ENCODE measurements at regions not wholly inside any gene's neighbourhood (a gene's known extent, or its start where the extent isn't known, plus 50 kb on each side); places are given as distances from the start of the nearest gene placed in this dataset.

DNA sequence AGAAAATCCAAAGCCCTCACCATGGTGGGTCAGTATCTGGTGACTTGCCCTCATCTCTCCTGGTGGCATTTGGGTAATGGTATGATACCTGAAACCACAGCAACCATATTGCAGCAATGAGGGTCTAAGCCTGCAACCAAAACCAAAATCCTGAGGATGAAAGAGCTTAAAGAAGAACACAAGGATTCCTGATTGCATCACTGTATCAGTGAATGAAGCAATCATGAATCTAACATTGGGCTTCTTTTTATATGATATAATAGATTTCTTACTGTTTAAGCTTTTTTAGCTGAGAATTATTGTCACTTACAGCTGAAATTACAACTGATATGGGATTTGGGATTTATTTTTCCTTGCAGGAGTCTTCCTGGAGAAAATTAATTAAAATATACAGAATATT, 269.9 kb downstream of the MEF2C start:
- DNase-seq = no peak

DNA sequence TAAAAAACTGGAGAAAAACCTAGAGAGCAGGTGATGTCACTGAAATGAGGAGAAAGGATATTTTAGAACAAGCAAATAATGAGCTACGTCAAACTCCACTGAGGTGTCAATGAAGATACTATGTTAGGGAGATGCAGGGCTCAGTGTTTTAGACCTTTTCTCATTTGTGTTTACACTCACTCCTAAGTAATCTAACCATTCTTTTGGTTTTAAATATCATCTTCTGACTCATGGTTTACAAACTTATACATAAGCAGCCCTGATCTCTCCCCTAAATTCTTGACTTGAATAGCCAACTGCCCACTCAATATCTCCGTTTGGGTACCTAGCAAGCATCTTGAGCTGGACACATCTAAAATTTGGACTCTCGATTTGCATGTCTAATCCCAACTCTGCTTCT, 272.4 kb downstream of the MEF2C start:
- no peak for DNase-seq

DNA sequence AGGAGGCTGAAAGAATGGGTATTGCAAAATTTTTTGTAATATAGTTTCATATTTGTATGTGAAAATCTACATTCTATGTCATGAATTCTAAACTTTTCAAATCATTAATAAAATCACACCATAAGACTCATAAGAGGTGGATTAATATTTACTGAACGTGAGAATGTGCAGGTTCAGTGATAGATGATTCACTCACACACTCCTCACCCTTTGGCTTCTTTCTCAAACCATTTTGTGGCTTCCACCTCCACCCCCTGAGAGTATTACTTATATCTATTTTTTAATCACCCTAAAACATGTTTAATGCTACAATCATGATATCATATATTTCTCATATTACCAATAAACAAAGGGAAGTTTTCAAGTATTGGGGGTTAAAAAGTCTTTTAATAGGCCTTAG, 275.5 kb downstream of the MEF2C start:
- DNase-seq = no peak

DNA sequence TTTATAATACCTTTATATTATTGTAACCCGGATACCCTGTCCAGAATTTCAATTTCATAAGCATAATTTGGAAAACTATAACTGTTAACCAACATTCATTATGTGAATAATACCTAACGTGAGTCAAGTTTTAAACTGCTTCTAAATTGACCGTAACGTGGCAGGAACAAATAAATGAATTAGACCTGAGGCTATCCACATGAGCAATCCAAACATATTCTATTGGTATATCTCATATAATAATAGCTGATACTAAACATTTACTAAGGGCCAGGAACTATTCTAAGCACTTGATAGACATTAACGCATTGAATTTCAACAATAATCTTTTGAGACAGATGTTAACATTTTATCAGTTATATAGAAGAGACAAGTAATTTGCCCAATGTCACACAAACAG, 276.4 kb downstream of the MEF2C start:
- no peak for DNase-seq

DNA sequence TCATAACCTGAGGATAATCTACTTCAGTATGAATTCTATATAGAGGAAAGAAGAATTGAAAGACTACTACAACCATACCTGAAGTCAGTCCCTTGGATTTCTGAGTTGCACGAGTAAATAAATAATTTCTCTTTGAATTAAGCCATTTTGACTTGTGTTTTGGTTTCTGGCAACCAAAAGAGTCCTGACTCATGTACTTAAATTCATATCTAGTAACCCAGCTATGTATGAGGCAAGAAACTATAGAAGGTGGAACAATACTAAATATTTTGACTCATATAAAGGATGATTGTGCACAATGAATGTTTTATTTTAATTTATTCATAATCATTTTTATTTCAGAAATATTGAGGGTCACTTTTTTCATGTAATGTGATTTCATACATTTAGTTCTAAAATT, 276.8 kb downstream of the MEF2C start:
- no peak for DNase-seq

DNA sequence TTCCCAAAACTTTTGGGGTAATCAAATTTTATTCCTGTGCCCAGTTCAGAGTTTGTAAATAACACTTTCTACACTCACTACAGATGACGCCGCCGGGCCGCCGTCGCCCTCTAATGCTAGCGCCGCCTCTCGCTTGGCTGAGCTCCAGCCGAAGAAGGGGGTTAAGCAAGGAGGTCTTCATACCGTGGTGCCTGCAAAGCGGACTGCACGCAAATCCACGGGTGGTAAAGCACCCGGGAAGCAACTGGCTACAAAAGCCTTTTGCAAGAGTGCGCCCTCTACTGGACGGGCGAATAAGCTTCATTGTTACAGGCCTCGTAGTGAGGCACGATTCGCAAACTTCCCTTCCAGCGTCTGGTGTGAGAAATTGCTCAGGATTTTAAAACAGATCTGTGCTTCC, 280.4 kb downstream of the MEF2C start:
- peak; percentile 13 for DNase-seq

DNA sequence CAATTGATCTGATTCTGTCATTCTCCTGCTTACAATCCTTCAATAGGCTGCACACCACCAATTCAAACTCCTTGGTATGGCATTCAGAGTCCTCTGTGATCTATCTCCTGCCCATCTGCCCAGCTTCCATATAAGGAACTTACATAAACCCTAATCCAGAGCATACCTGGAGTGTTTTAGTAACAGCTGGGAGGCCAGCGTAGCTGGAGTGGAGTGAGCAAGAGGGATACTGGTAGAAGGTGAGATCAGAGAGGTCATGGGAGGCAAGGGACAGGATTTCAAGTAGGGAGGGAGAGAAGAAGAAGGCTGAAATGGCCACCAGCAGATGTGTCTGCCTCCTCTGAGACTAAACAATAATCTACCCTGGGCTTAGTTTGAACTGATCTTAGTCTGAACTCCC, 288.5 kb downstream of the MEF2C start:
- no peak for DNase-seq

DNA sequence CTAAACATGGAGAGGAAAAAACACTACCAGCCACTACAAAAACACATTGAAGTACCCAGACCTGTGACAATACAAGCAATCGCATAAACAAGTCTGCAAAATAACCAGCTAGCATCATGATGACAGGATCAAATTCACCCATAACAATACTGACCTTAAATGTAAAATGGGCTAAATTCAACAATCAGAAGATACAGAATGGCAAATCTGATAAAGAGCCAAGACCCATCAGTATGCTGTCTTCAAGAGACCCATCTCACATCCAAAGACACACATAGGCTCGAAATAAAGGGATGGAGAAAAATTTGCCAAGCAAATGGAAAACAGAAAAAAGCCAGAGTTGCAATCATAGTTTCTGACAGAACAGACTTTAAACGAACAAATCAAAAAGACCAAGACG, 294.4 kb downstream of the MEF2C start:
- DNase-seq = no peak

DNA sequence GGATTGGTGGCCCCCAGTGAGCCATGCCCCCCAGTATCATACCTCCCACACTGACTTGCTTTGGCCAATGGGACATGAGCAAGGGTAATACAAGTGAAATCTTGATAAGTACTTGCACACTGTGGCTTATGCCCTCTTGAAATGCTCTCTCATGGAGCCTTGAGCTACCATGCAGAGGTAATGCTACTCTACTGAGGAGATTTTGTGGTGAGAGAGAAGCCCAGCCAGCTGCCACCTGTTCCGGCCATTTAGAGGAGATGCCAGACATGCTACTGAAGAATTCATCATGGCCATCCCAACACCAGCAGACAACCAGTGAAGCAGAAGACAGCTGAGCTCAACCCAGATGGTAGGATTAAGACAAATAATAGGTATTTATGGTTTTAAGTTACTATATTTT, 299.5 kb downstream of the MEF2C start:
- DNase-seq = peak; percentile 18

DNA sequence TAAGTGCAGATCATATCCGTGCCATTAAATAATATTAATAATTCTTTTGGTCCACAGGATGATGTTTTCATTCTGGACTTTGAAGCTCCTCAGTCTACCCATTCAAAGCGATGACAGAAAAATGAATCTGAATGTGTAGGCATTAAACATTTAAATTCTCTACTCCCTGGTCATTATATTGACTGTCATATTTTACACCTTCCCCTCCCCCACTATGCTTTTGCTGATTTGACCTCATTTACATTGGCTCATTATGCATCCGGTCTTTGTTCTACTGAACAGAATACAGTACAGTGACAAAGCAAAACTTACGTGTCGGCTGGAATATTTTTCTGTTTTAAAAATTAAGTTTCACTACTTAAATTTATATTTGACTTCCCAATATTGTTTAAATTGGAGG, 289.7 kb upstream of the TMEM161B start:
- DNase-seq = no peak

DNA sequence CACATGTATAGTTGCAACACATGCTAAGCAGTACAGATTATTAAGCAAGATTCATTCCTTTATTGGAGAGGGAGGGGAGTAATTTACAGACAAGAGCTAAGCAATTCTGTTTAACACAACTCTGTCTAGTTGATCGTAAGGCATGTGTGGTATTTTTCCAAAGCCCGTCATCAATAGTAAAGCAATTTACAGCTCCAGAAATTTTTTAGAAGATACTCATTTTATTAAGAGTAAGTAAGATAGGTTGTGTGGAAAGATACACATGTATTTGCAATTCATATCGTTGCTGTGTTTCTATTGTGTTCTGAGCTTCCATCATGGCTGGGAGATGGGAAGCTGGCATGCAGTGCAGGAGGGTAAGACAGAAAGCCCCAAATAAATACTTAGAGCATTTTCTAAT, 289.2 kb upstream of the TMEM161B start:
- no peak for DNase-seq

DNA sequence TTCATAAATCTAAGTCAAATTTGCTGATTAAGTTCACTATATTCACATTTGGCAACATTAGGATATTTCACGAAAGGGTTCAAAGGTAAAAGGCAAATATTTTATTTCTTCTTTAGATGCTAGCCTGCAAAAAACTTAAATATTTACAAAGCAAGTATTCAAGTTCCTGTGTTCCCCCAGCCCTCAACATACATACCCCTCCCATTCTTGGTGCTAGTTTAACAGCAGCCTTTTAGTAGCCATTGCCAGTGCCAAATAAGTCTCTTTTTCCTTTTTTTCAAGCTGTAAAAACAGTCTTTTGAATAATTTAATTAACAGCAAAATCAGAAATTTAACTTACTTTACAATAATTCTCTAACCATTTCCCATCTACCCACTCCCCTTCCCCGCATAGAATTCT, 288.5 kb upstream of the TMEM161B start:
- no peak for DNase-seq

DNA sequence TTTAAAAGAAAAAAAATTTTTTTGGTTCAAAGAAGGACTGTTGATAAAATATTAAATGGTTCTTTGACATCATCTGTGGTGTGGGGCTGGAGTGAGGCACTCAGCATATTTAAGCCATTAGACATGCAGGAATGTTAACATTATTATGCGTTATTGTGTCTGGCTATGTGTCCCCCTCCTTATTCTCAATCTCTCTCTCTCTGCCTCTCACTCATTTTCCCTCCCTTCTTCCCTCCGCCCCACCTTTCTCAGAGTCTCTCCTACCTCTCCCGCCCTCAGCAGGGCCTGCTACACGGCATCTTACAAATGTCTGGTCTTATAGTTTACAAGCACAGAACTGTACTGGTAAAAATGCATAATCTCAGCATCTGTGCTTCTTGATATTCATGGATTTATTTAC, 287.8 kb upstream of the TMEM161B start:
- no peak for DNase-seq

DNA sequence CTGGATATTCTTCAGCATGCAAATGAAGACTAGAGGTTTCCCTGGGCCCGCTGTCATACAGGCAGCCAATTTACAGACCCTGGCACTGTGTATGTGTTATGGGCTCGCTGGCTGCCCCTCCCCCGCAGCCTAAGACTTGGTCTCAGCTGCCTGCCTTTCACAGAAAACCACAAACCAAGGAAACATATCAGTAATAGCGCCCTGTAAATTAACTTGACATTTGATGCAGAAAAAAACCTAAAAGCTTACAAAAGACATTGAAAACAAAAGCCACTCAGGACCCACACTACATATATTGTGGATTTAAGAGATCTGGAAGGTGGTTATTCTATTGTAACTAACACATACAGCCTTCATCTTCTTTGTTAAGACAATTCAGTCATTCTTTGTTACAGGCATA, 287.0 kb upstream of the TMEM161B start:
- no peak for DNase-seq

DNA sequence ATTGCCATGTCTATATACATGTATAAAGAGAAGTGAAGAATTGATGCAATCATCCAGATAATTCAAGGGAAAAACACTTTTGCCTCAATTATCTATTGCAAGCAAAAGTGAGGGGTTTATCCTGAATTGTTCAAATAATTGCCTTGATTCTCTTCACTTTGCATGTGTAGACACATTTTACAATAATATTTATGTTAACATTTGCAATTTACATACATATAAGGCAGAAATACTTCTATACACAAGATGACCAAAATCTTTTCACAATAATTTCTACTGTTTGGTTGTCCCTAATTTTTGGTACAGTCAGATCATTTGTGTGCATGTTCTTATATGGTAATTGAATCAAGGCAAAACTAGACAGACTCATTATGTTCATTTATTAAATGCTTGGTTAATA, 285.3 kb upstream of the TMEM161B start:
- DNase-seq = no peak

DNA sequence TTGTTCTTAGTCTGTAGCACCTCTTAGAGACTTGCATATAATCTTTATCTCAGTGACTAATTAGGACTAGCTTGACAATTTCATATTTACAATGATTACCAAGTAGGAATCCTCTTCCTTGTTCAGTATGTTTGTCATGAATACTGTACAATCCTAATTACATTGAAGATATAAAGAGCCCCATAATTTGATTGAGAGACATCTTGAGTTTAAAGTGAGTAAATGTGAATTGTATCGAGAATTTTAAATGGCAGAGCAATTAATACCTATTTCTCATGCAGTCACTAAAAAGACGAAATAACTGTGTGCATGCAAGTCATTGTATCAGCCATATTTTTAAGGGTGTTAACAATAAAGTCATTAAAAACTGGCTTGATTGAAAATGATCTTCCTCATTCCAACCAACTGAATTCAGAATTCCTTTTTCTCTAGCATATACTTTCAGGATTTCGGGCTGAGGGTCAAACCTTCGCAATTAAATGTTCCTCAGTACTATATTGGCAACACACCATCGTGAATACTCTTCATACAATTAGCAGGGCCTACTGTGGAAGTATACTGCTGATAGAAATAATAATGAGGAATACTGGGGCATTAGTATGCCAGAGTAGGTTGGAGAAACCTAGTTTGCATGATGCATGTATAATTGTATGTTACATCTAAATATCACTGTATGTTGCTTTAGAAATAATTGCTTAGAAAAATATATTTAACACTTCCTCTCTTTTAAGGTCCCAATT, 284.7 kb upstream of the TMEM161B start:
- DNase-seq = no peak

DNA sequence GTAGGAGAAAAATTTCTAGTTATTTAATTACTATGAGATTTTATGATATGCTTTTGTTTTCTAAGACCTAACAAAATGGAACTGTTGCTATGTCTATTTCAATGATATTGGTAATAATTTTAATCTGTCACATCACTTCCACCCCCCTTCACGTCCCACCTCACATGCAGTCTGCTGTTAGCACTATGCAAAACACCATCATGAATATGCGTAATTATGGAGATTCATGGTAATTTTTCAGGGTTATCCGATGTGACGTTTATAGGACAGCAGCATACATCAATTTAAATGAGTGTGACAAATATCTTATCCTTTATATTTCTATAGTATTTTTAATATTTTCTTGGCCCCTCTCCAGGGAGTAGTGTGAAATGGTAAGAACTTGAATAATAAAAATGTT, 283.8 kb upstream of the TMEM161B start:
- DNase-seq = no peak

DNA sequence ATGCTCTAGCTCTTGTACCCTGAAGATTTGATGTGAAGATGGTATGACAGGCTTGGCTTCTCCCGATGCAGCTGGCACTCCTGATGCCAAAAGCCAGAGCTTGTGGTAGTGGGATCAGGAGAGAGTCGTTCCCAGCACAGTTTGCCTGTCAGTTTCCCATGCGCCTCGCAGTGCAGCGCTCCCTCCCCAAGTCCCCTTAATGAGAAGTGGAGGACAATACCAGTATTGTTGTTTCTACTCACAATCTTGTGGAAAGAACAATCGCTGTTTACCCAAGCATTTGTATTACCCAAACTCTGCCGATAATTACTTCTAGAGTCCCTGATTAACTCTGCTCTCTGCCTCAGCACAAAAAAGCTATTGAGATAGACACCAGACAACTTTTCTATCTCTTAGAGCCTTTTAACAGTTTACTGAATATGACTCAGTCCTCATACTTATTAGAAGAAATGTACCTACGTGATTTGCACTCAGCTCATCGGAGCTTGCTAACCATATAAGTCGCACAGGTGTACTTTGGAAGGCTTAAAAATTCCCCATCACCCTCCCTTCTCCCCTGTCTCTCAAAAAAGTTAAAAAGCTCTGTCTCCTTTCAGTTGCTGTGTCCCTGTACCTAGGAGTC, 283.2 kb upstream of the TMEM161B start:
- DNase-seq = no peak

DNA sequence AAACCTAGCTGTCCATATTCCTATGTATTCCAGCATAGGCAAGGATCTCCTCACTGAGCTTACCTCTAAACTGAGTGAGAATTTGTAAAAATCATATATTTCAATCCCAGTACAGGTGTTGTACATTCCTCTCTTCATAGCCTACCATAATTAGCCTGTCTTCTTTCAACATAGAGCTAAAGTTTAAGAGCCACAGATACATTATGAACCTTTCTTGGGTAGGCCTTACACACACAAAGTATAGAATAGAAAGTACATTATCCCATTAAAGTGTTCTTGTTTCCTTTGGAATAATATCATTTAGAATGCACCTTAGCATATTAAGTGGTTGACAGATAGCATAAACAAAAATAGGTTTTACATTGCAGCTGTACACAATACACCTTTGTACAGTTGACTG, 282.1 kb upstream of the TMEM161B start:
- DNase-seq = no peak

DNA sequence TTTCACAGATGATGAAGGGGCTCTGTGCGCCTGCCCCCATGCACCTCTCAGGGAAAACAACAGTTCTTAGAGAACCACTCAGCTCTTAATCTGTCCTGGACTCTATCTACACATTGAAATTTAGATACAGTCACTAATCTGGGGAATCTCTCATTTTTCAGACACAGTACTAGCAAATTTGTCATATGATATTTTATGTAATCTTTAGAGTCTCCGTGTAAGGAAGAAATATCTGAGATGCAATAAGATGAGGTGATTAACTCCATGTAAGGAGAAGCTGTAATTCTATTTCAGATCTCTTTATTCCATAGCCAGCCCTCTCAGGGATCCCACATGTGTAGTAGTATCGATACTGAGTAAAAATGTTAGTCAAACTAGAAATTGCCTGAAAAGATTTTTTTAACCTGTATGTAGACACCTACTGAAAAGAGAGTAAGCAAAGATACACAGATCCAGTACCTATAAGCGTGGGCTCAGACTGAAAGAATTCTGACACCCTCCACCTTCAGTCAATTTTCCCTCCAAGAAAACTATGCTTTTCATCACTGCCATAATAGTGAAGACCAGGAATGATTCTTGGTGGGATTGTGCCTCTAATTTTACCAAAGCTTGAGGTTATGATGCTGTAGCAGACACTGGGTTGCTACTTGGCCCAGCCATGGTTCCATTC, 279.6 kb upstream of the TMEM161B start:
- no peak for DNase-seq

DNA sequence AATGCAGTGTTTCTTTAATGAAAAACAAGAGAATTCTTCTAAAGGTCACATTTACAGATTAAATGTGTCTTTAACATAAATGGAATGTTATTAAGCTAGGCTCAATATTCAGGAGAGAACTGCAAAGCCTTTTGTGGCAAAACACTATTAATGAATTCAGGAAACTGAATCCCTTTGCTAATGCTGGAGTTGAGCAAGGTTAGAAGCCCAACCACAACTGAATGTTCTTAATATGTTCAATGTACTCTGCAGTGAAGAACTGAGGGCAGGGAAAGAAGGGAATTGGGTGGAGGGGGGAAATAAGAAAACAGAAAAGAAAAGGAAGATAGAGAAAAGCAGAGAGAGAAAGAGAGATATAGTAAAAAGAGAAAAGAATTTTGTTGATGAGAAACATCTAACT, 276.7 kb upstream of the TMEM161B start:
- no peak for DNase-seq

DNA sequence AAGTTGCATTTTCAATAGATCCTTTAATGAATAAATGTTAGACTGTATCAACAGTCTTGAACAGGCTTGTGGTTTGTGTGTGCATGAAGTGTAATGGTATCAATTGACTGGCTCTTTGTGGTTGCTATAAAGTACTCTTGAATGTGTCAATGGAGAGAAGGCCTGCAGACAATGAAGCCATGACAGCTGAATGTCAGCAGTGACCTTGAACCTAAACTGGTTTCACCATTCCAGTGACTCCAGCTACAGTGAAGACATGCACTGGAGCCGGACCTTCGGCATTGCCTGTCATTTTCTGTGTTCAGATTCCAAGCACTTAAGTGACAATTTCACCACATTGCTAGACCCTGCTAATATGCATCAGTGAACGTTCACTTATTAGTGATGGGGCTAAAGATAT, 276.0 kb upstream of the TMEM161B start:
- DNase-seq = no peak

DNA sequence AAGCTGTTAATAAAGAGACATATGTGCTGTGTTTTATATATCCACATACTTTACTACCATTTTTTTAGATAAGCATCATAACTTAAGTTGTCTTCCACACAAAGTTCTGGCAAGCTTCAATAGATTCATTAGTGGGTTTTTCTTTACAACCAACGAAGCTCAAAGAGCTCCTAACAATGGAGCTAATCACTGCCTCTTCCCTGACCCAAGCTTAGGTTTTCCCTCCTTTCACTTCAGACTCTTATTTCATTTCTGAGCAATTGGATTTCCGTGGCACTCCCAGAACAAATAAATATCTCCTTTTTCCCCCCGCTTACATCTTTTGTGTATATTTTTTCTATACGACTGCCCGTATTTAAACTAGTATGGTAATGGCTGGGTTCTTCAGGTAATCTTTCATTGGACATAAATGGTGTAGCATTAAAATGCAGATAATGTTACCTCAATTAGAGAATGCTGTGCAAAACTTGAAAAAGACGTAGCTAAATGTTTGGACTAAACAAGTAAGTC, 275.5 kb upstream of the TMEM161B start:
- no peak for DNase-seq

DNA sequence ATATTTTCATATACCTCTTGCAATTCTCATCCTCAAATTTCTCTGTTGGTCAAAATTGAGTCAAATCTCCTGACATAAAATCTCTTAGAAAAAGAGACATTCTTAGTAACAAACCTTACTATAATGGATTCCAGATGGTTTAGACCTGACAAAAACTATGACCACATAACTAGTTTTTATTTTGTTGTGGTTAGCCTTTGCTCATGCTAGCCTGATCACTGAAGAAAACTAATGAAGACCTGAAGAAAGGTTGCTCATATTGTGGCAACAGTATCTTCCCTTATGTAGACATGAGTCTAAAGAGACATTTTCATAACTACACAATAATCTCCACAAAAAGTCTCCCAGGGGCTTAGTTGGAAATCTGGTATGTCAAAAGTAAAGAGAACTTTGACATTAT, 274.1 kb upstream of the TMEM161B start:
- no peak for DNase-seq
